Loucy (cell line): ENCODE measurements at regions not wholly inside any gene's neighbourhood (a gene's known extent, or its start where the extent isn't known, plus 50 kb on each side); places are given as distances from the start of the nearest gene placed in this dataset.

Experiments used
- CTCF ChIP-seq: fragments of 200-600 bp; sonication (generic); conservative IDR thresholded peaks from 2 replicates; pipeline ENCODE4 v1.5.1; 2014; ENCODE audit warnings: mild to moderate bottlenecking, antibody characterized with exemption, low read length
- EZH2phosphoT487 ChIP-seq: fragments of 200-600 bp; IDR thresholded peaks from 2 replicates; pipeline ENCODE4 v1.6.1; 2018; ENCODE audit warnings: antibody characterized with exemption, mild to moderate bottlenecking, moderate library complexity, borderline replicate concordance

DNA sequence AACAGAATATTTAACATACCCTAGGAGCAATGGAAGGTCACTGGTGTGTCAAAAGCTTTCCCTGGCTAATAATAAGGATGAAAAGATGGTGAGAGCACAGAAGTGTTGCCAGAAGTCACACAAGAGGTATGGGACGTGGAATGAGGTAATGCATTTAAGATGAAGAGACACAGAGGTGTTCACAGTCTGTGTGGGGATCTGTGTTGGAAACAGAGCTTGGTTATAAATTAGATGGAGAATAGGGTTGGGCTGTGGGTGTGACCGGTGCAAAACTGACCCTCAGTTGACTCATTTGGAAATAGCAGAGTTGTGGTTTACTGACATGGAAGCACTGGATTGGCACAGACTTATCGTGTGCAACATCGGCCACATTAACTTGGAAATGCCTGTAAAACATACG, 372.5 kb downstream of the SATB2 start:
- TF ChIP-seq CTCF (no peak), EZH2phosphoT487 (no peak)
